Panc1 (cell line): ENCODE measurements at regions not wholly inside any gene's neighbourhood (a gene's known extent, or its start where the extent isn't known, plus 50 kb on each side); places are given as distances from the start of the nearest gene placed in this dataset.

Experiments
- ATAC-seq: fragments of 200-7000 bp; cut with Tn5 transposase; 2 replicates; pipeline ENCODE4 v1.9.1; 2020; ENCODE audit warnings: mild to moderate bottlenecking, moderate library complexity
- BruUV-seq: library from RNA; stranded (reverse); fragments of 400-500 nt; replicated peaks from 2 replicates; lab custom pipeline; 2021; lab: Mats Ljungman, UMichigan
- CTCF ChIA-PET: fragments of 300-600 bp; sonication (Branson Sonifier 250); formaldehyde crosslinking; loops from one replicate; lab custom pipeline; 2022; ENCODE audit warnings: antibody characterized with exemption; lab: Charles Lee
- POLR2A ChIA-PET: fragments of 300-600 bp; sonication (Branson Sonifier 250); formaldehyde crosslinking; loops from one replicate; lab custom pipeline; 2022; ENCODE audit warnings: antibody characterized with exemption; lab: Charles Lee
- DNase-seq: peaks from one replicate; pipeline ENCODE4 v3.0.0-alpha.2; 2010; ENCODE audit warnings: low read depth, low spot score
- H3K27ac ChIP-seq: 2 replicates; pipeline ENCODE4 v1.5.1; 2011; ENCODE audit warnings: mild to moderate bottlenecking, low read length, inconsistent platforms
- H3K27me3 ChIP-seq: fragments of 200-500 bp; sonication (Bioruptor generic); 2 replicates; pipeline ENCODE4 v1.6.0; 2014; ENCODE audit warnings: low read length, inconsistent platforms; ENCODE audit not compliant: control insufficient read depth, insufficient read depth
- H3K36me3 ChIP-seq: fragments of 200-500 bp; sonication (Bioruptor generic); 2 replicates; pipeline ENCODE4 v1.5.1; 2014; ENCODE audit warnings: inconsistent platforms, mild to moderate bottlenecking, low read length, moderate library complexity; ENCODE audit not compliant: control insufficient read depth, insufficient read depth
- H3K4me1 ChIP-seq: 2 replicates; pipeline ENCODE4 v1.5.1; 2011; ENCODE audit warnings: inconsistent platforms, mild to moderate bottlenecking, low read length, moderate library complexity; ENCODE audit not compliant: control insufficient read depth, insufficient read depth
- H3K4me3 ChIP-seq, 2 experiments: 2 replicates each; pipeline ENCODE4 v1.5.1; 2011 to 2012; ENCODE audit warnings: low read depth in 2 of 2, low read length in 2 of 2, mild to moderate bottlenecking in 2 of 2, inconsistent platforms in 1 of 2, moderate library complexity in 1 of 2
- H3K9me3 ChIP-seq: fragments of 200-500 bp; sonication (Bioruptor generic); 2 replicates; pipeline ENCODE4 v1.5.1; 2014; ENCODE audit warnings: low read depth, mild to moderate bottlenecking, inconsistent platforms, low read length, moderate library complexity; ENCODE audit not compliant: control insufficient read depth, insufficient read depth
- CTCF ChIP-seq: fragments of 450-650 bp; IDR thresholded peaks from 2 replicates; pipeline ENCODE4 v1.5.1; 2017; ENCODE audit warnings: mild to moderate bottlenecking
- POLR2AphosphoS5 ChIP-seq: IDR thresholded peaks from 2 replicates; pipeline ENCODE4 v1.6.1; 2012; ENCODE audit warnings: mild to moderate bottlenecking, low read depth, low read length, moderate library complexity
- SIN3A ChIP-seq: IDR thresholded peaks from 2 replicates; pipeline ENCODE4 v1.6.1; 2012; ENCODE audit warnings: low read depth, mild to moderate bottlenecking, low read length, moderate library complexity, borderline replicate concordance; ENCODE audit not compliant: insufficient read depth
- TCF7L2 ChIP-seq: IDR thresholded peaks from 2 replicates; pipeline ENCODE4 v1.6.1; 2011; ENCODE audit warnings: mild to moderate bottlenecking, low read depth, low read length, inconsistent platforms
- in situ Hi-C: cut with HindIII; loops from 2 replicates; pipeline ENCODE4 v1.10.0; 2016; ENCODE audit warnings: low sequenced_read_pairs, low pct_unique_long_range_greater_than_20kb
- intact Hi-C: fragments of 100-400 bp; cut with micrococcal nuclease; formaldehyde crosslinking; loops from one replicate; pipeline ENCODE4 v1.10.0; 2022; ENCODE audit not compliant: unreplicated experiment
- TF ChIP-seq, protein P1 (sequence below), 2 experiments: IDR thresholded peaks; 2 replicates each; pipeline ENCODE4 v1.6.1; 2011 to 2012; ENCODE audit warnings: low read depth in 2 of 2, control low read depth in 1 of 2, low read length in 1 of 2, mild to moderate bottlenecking in 1 of 2, moderate library complexity in 1 of 2; ENCODE audit not compliant: insufficient read depth in 1 of 2

GRCh38 chr15:92833106-92833433, 67.1 kb upstream of the CHD2 start:
- intact Hi-C loops (no loop called here), in situ Hi-C loops (no loop called here)
- POLR2A ChIA-PET = interaction anchor here (2.9 kb wide), 1 partner anchor 49 kb away, joined by 32 read pairs; no protein-coding TSS in a partner anchor
- ATAC-seq = no peak
- CTCF ChIA-PET = no interaction called here
- no TSS peak for BruUV-seq
- DNase-seq = no peak
- H3K36me3 ChIP-seq = no peaks in the 10 kb centered on the region
- no peak for TF ChIP-seq SIN3A
- TF ChIP-seq, protein P1, sequence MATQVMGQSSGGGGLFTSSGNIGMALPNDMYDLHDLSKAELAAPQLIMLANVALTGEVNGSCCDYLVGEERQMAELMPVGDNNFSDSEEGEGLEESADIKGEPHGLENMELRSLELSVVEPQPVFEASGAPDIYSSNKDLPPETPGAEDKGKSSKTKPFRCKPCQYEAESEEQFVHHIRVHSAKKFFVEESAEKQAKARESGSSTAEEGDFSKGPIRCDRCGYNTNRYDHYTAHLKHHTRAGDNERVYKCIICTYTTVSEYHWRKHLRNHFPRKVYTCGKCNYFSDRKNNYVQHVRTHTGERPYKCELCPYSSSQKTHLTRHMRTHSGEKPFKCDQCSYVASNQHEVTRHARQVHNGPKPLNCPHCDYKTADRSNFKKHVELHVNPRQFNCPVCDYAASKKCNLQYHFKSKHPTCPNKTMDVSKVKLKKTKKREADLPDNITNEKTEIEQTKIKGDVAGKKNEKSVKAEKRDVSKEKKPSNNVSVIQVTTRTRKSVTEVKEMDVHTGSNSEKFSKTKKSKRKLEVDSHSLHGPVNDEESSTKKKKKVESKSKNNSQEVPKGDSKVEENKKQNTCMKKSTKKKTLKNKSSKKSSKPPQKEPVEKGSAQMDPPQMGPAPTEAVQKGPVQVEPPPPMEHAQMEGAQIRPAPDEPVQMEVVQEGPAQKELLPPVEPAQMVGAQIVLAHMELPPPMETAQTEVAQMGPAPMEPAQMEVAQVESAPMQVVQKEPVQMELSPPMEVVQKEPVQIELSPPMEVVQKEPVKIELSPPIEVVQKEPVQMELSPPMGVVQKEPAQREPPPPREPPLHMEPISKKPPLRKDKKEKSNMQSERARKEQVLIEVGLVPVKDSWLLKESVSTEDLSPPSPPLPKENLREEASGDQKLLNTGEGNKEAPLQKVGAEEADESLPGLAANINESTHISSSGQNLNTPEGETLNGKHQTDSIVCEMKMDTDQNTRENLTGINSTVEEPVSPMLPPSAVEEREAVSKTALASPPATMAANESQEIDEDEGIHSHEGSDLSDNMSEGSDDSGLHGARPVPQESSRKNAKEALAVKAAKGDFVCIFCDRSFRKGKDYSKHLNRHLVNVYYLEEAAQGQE (IDR thresholded peaks at IDR 0.05; ENCODE audit: insufficient read depth in 1 of 2, low read depth in 2 of 2, low read length in 1 of 2) = no peak
- TF ChIP-seq TCF7L2 = no peak
- no peak for TF ChIP-seq POLR2AphosphoS5
- TF ChIP-seq CTCF = no peak
- H3K4me1 ChIP-seq = peaks cover 42% of the 10 kb centered on the region
- no peaks in the 10 kb centered on the region for H3K9me3 ChIP-seq
- H3K27me3 ChIP-seq = no peaks in the 10 kb centered on the region
- no peak overlapping the region for H3K4me3 ChIP-seq
- H3K27ac ChIP-seq = peak overlapping the region; percentile 99

DNA sequence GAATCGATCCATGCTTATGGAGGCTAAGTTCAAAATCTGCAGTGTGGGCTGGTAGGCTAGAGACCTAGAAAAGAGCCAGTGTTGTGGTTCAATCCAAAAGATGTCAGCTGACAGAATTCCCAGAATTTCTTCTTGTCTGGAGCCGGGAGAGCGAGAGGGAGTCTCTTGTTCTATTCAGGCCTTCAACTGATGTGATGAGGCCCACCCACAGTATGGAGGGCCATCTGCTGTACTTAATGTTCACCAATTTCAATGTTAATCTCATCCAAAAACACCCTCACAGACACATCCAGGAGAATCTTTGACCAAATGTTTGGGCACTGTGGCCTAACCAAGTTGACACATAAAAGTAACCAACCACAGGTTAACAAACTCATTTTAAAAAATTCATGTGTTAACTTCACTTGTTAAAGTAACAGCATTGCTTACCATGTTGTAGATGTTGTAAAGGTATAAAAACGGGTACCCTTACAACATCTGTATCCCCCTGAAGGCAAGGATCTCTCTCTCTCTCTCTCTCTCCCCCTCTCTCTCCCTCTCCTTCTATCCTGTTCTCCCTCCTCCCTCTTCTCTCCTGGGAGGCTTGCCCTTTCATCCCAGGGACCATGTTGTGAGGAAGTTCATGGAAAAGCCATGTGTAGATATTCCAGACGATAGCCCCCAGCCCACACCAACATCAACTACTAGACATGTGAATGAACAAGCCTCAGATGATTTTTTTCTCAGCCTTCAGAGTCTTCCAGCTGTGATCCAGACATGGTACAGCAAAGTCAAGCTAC, 66.4 kb upstream of the CHD2 start:
- Histone ChIP-seq H3K9me3 (no peaks in the 10 kb centered on the region), H3K4me1 (peaks cover 45% of the 10 kb centered on the region), H3K36me3 (no peaks in the 10 kb centered on the region), H3K27me3 (no peaks in the 10 kb centered on the region), H3K4me3 (no peak overlapping the region), H3K27ac (peak overlapping the region; percentile 99)
- no peak for DNase-seq
- TF ChIP-seq POLR2AphosphoS5 (no peak), SIN3A (no peak), TCF7L2 (no peak), CTCF (no peak)
- TF ChIP-seq, protein P1 (IDR thresholded peaks at IDR 0.05; ENCODE audit: insufficient read depth in 1 of 2, low read depth in 2 of 2, low read length in 1 of 2) = no peak
- no peak for ATAC-seq
- no TSS peak for BruUV-seq
- CTCF ChIA-PET = no interaction called here
- POLR2A ChIA-PET = interaction anchor here (2.9 kb wide), 1 partner anchor 49 kb away, joined by 32 read pairs; no protein-coding TSS in a partner anchor
- in situ Hi-C loops = no loop called here
- intact Hi-C loops = no loop called here
